PFSK-1 (cell line): ENCODE measurements at regions not wholly inside any gene's neighbourhood (a gene's known extent, or its start where the extent isn't known, plus 50 kb on each side); places are given as distances from the start of the nearest gene placed in this dataset.

ENCODE experiments used
- FOXP2 ChIP-seq: optimal IDR thresholded peaks from 2 replicates; pipeline ENCODE3; 2011; ENCODE audit warnings: borderline replicate concordance, control low read depth, inconsistent platforms; ENCODE audit not compliant: insufficient read depth; ENCODE audit errors: extremely low read length, extremely low read depth
- POLR2AphosphoS5 ChIP-seq: IDR thresholded peaks from 2 replicates; pipeline ENCODE4 v1.6.1; 2012; ENCODE audit warnings: low read depth, mild to moderate bottlenecking, control low read depth, low read length, moderate library complexity
- SIN3A ChIP-seq: IDR thresholded peaks from 2 replicates; pipeline ENCODE4 v1.6.1; 2012; ENCODE audit warnings: mild to moderate bottlenecking, low read length, moderate library complexity, borderline replicate concordance; ENCODE audit not compliant: insufficient read depth
- TAF1 ChIP-seq: IDR thresholded peaks from 2 replicates; pipeline ENCODE4 v1.6.1; 2012; ENCODE audit warnings: low read length, control low read depth, borderline replicate concordance; ENCODE audit not compliant: insufficient read depth
- TF ChIP-seq, protein P1 (sequence below), 2 experiments: IDR thresholded peaks; 2 replicates each; pipeline versions ENCODE4 v1.6.1 to v1.8.0; 2011 to 2012; ENCODE audit warnings: low read depth in 2 of 2, low read length in 2 of 2, control low read depth in 1 of 2, inconsistent platforms in 1 of 2, mild to moderate bottlenecking in 1 of 2, moderate library complexity in 1 of 2; ENCODE audit not compliant: insufficient read depth in 1 of 2

DNA sequence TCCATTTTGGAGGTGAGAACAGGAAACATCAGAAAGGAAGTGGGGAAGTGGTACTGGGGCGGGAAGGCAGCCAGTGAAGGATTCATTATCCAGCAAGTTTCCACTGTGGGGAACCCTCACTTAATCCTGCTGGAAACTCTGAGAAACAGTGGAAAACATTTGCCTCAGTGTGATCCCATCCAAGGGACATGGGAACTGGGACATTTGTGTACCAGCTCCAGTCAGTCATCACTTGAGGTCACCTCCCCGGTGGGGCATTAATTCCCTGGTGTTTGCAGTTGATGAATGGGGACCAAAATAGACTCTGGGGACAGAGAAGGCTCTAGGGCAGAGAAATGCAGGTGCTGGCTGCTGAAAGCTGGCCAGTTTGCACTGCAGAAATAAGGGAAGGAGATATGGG, 599.9 kb downstream of the BUD13 start:
- no peak for TF ChIP-seq POLR2AphosphoS5
- no peak for TF ChIP-seq SIN3A
- no peak for TF ChIP-seq TAF1
- TF ChIP-seq FOXP2: no peak
- TF ChIP-seq, protein P1, sequence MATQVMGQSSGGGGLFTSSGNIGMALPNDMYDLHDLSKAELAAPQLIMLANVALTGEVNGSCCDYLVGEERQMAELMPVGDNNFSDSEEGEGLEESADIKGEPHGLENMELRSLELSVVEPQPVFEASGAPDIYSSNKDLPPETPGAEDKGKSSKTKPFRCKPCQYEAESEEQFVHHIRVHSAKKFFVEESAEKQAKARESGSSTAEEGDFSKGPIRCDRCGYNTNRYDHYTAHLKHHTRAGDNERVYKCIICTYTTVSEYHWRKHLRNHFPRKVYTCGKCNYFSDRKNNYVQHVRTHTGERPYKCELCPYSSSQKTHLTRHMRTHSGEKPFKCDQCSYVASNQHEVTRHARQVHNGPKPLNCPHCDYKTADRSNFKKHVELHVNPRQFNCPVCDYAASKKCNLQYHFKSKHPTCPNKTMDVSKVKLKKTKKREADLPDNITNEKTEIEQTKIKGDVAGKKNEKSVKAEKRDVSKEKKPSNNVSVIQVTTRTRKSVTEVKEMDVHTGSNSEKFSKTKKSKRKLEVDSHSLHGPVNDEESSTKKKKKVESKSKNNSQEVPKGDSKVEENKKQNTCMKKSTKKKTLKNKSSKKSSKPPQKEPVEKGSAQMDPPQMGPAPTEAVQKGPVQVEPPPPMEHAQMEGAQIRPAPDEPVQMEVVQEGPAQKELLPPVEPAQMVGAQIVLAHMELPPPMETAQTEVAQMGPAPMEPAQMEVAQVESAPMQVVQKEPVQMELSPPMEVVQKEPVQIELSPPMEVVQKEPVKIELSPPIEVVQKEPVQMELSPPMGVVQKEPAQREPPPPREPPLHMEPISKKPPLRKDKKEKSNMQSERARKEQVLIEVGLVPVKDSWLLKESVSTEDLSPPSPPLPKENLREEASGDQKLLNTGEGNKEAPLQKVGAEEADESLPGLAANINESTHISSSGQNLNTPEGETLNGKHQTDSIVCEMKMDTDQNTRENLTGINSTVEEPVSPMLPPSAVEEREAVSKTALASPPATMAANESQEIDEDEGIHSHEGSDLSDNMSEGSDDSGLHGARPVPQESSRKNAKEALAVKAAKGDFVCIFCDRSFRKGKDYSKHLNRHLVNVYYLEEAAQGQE (IDR thresholded peaks at IDR 0.05; ENCODE audit: insufficient read depth in 1 of 2, low read depth in 2 of 2, low read length in 2 of 2): no peak

- TF ChIP-seq TAF1: no peak
Observed at GRCh38 chr11:116172156-116172555, 600.6 kb downstream of the BUD13 start.

- TF ChIP-seq TAF1 (no peak), FOXP2 (no peak), SIN3A (no peak), POLR2AphosphoS5 (no peak)
- TF ChIP-seq, protein P1 (IDR thresholded peaks at IDR 0.05; ENCODE audit: insufficient read depth in 1 of 2, low read depth in 2 of 2, low read length in 2 of 2): no peak
Observed at GRCh38 chr11:116171271-116172140, 601.3 kb downstream of the BUD13 start.

DNA sequence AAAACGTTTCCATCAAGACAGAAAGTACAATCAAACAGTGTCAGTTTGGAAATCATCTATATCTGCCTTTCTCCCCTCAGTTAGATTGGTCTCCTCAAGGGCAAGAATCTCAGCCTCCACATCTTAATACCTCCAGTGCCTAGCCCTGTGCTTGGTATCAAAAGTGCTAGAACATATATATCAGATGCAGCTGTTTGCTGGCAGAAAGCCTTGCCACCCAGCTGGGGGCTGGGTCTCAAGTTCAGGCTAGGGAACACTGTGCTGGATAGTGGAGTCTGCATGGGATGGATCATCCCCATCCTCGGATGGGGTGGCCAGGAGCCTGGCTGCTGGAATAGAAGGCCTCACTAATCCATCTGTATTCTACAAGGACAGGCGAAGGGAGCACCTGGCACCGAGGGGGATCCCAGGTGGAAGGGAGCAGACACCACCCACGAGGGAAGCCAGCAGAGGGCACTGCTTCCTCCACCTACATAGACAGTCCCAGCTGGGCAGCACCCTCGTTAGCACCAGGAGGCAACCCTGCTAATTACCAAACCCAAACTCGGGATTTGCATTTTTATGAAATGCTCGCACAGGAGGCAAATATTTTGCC, 602.2 kb downstream of the BUD13 start:
- TF ChIP-seq FOXP2 (no peak), POLR2AphosphoS5 (no peak), SIN3A (no peak), TAF1 (no peak)
- TF ChIP-seq, protein P1 (IDR thresholded peaks at IDR 0.05; ENCODE audit: insufficient read depth in 1 of 2, low read depth in 2 of 2, low read length in 2 of 2): no peak

GRCh38 chr11:116169776-116170175, 603.0 kb downstream of the BUD13 start:
- TF ChIP-seq FOXP2 (no peak), TAF1 (no peak), POLR2AphosphoS5 (no peak), SIN3A (no peak)
- TF ChIP-seq, protein P1 (IDR thresholded peaks at IDR 0.05; ENCODE audit: insufficient read depth in 1 of 2, low read depth in 2 of 2, low read length in 2 of 2): no peak
